ENCODE measurements at regions not wholly inside any gene's neighbourhood (a gene's known extent, or its start where the extent isn't known, plus 50 kb on each side); places are given as distances from the start of the nearest gene placed in this dataset.

GRCh38 chr18:60146220-60146960 is 226.2 kb downstream of the MC4R start:
- intact Hi-C loops (cut with micrococcal nuclease): no loop called here

GRCh38 chr18:60145776-60146175 is 226.8 kb downstream of the MC4R start:
- intact Hi-C loops (cut with micrococcal nuclease): no loop called here

- intact Hi-C loops (cut with micrococcal nuclease): no loop called here
Measured at GRCh38 chr18:60134806-60135205, 235.0 kb downstream of the PMAIP1 start.

- intact Hi-C loops (cut with micrococcal nuclease): no loop called here
Measured at GRCh38 chr18:60130284-60130683, 230.5 kb downstream of the PMAIP1 start.

- intact Hi-C loops (cut with micrococcal nuclease): no loop called here
Measured at GRCh38 chr18:60123031-60123430, 223.2 kb downstream of the PMAIP1 start.

GRCh38 chr18:60122339-60122738 is 222.5 kb downstream of the PMAIP1 start:
- intact Hi-C loops (cut with micrococcal nuclease): no loop called here

- intact Hi-C loops (cut with micrococcal nuclease): no loop called here
Measured at GRCh38 chr18:60120231-60120750, 220.5 kb downstream of the PMAIP1 start.

GRCh38 chr18:60117321-60117720 is 217.5 kb downstream of the PMAIP1 start:
- intact Hi-C loops (cut with micrococcal nuclease): no loop called here

GRCh38 chr18:60113396-60113795 is 213.6 kb downstream of the PMAIP1 start:
- intact Hi-C loops (cut with micrococcal nuclease): no loop called here

- intact Hi-C loops (cut with micrococcal nuclease): no loop called here
Measured at GRCh38 chr18:60112369-60112768, 212.6 kb downstream of the PMAIP1 start.

- intact Hi-C loops (cut with micrococcal nuclease): no loop called here
Measured at GRCh38 chr18:60111525-60111924, 211.7 kb downstream of the PMAIP1 start.

- intact Hi-C loops (cut with micrococcal nuclease): no loop called here
Measured at GRCh38 chr18:60110836-60111235, 211.0 kb downstream of the PMAIP1 start.

GRCh38 chr18:60100778-60101177 is 201.0 kb downstream of the PMAIP1 start:
- intact Hi-C loops (cut with micrococcal nuclease): no loop called here

GRCh38 chr18:60099709-60100108 is 199.9 kb downstream of the PMAIP1 start:
- intact Hi-C loops (cut with micrococcal nuclease): no loop called here

- intact Hi-C loops (cut with micrococcal nuclease): no loop called here
Measured at GRCh38 chr18:60096428-60096827, 196.6 kb downstream of the PMAIP1 start.

- intact Hi-C loops (cut with micrococcal nuclease): no loop called here
Measured at GRCh38 chr18:60092073-60092472, 192.3 kb downstream of the PMAIP1 start.

GRCh38 chr18:60090170-60090569 is 190.4 kb downstream of the PMAIP1 start:
- intact Hi-C loops (cut with micrococcal nuclease): no loop called here

GRCh38 chr18:60082790-60083189 is 183.0 kb downstream of the PMAIP1 start:
- intact Hi-C loops (cut with micrococcal nuclease): no loop called here

- intact Hi-C loops (cut with micrococcal nuclease): no loop called here
Measured at GRCh38 chr18:60082282-60082681, 182.5 kb downstream of the PMAIP1 start.

GRCh38 chr18:60075477-60075876 is 175.7 kb downstream of the PMAIP1 start:
- intact Hi-C loops (cut with micrococcal nuclease): no loop called here

- intact Hi-C loops (cut with micrococcal nuclease): no loop called here
Measured at GRCh38 chr18:60070631-60071030, 170.8 kb downstream of the PMAIP1 start.

GRCh38 chr18:60069145-60069544 is 169.3 kb downstream of the PMAIP1 start:
- intact Hi-C loops (cut with micrococcal nuclease): no loop called here

Measured in T-helper 1 cell treated with Interleukin-12 subunit alpha and Interleukin-12 subunit beta and Interleukin-4 antibody, amounts not matched to agents 30 ng/mL and 1 ng/mL, for 36 hours (primary cell).